ENCODE measurements at regions not wholly inside any gene's neighbourhood (a gene's known extent, or its start where the extent isn't known, plus 50 kb on each side); places are given as distances from the start of the nearest gene placed in this dataset.

GRCh38 chr13:59537500-59537899 is 626.2 kb downstream of the DIAPH3 start:
- DNase-seq (ENCODE audit: low read depth), result no peak

GRCh38 chr13:59538512-59538911 is 625.2 kb downstream of the DIAPH3 start:
- no peak for DNase-seq (ENCODE audit: low read depth)

- no peak for DNase-seq (ENCODE audit: low read depth)
These were observed 621.4 kb downstream of the DIAPH3 start for GRCh38 chr13:59542303-59542702.

- DNase-seq (ENCODE audit: low read depth), result no peak
These were observed 620.3 kb downstream of the DIAPH3 start for GRCh38 chr13:59543418-59543817.

DNA sequence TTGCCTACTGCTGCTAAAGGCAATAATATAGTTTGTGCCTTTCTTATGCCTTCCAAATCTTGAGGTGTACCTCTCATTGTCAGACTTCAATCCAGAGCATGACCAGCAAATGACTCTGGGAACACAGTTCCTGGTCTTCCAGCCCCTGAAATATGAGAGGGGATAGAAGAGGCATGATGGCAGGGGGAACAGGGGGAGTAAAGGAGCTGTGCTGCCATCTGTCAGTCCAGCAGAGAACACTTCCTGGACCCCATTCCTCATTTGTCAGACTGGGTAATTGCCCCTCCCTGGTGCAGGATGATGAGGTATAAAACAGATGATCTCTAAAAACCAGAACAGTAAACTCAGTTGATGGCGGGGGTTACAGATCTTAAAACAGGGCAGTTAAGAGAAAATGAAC is 618.7 kb downstream of the DIAPH3 start:
- DNase-seq (ENCODE audit: low read depth), result no peak

- no peak for DNase-seq (ENCODE audit: low read depth)
These were observed 617.5 kb downstream of the DIAPH3 start for GRCh38 chr13:59546178-59546577.

- DNase-seq (ENCODE audit: low read depth), result no peak
These were observed 615.8 kb downstream of the DIAPH3 start for GRCh38 chr13:59547950-59548349.

DNA sequence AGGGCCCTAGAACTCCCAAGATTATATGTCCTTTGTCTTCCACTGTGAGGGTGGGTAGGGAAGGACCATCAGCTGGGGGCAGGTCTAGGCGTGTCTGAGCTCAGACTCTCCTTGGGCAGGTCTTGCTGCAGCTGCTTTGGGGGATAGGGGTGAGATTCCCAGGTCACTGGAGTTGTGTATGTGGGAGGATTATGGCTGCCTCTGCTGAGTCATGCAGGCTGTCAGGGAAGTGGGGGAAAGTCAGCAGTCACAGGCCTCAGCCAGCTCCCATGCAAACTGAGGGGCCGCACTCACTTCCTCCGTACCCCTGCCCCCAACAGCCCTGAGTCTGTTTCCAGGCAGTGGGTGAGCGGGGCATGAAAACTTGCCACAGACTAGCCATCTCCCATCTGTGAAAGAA is 600.8 kb downstream of the DIAPH3 start:
- no peak for DNase-seq (ENCODE audit: low read depth)

DNA sequence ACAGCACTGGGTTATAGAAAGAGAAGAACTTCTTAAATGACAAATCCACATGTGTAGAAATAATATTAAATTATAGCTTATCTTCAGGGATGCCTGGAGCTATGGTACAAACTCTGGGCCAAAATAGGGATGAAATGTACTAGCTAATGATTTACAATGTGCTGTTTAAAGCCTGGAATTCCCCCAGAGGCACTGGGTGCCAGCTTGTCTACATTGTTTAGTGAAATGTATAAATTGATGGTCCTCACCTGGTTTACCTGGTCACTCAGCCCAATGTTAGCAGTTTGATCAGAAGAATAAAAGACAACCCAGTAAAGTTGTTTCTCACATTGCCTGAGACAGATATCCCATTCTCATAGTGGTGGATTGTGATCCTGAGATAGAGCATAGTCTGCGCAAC is 597.2 kb downstream of the DIAPH3 start:
- no peak for DNase-seq (ENCODE audit: low read depth)

- DNase-seq (ENCODE audit: low read depth), result no peak
These were observed 595.4 kb downstream of the DIAPH3 start for GRCh38 chr13:59568306-59568705.

DNA sequence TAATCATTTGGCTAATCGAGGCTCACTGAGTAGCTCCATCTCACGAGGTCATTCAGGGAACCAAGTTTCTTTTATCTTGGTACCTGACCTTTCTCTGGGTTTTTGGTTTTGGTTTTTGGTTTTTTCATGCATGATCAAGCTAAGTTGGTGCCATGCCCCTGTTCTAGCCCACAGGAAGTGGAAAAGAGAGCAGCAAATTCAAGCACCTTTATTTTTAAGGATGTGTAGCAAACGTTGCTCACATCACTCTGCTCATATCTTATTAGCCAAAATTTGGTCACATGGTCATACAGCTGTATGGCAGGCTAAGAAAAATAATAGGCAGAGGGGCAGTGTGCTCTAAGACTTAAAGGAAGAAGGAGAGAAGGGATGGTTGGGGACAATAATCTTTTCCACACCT is 593.5 kb downstream of the DIAPH3 start:
- DNase-seq (ENCODE audit: low read depth), result no peak

GRCh38 chr13:59584101-59584500 is 579.6 kb downstream of the DIAPH3 start:
- no peak for DNase-seq (ENCODE audit: low read depth)

- DNase-seq (ENCODE audit: low read depth), result no peak
These were observed 578.7 kb downstream of the DIAPH3 start for GRCh38 chr13:59584761-59585670.

GRCh38 chr13:59587030-59587429 is 576.7 kb downstream of the DIAPH3 start:
- DNase-seq (ENCODE audit: low read depth), result no peak

DNA sequence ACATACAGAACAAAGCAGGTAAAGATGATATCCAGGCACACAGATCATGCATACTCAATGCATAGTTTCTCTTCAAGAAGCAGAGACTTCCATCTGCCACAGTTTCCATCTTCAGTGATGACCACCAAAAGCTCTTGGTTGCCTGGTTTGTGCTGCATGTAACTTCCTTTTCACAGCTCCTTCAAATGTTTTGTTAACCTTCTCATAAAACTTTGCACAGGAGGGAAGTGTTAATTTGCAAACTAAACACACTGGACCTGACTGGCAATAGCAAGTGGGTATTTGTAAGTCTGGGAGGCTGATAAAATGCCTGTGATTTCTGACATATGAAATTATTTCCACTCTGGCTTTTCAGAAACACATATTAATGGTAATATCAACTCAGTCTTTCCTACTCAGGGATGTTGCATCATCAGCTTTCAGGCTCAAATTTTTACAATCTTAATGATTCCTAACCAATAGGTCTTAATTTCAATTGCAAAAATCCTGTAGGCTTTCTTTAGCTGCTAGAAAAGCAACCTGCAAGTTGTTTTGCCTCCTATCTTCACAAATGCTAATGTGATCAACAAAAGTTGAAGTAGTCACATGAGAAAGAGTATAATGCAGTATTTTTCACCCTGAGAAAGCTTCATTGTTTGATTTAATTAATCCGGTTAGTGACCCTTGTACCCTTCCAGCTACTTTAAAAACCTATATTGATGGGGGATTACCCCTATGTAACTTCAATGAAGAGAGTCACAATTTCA is 575.6 kb downstream of the DIAPH3 start:
- DNase-seq (ENCODE audit: low read depth), result no peak

- no peak for DNase-seq (ENCODE audit: low read depth)
These were observed 575.0 kb downstream of the DIAPH3 start for GRCh38 chr13:59588717-59589067.

- DNase-seq (ENCODE audit: low read depth), result no peak
These were observed 561.7 kb downstream of the DIAPH3 start for GRCh38 chr13:59601993-59602392.

DNA sequence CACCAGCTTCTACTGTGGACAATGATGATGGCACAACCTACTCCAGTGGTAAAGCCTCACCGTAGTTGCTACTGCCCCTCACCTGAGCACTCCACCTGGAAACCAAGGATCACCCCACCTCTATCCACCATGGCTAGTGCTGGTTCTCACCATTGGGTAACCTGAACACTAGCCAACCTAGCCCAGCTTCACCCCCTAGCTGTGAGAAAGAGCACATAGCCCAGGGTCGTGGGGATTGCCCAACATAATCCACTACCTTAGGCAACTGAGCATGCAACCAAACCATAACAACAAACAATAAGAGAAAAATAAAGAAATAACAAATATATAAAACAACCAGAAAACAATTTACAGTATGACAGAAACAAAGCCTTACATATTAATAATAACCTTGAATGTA is 560.1 kb downstream of the DIAPH3 start:
- DNase-seq (ENCODE audit: low read depth), result no peak

DNA sequence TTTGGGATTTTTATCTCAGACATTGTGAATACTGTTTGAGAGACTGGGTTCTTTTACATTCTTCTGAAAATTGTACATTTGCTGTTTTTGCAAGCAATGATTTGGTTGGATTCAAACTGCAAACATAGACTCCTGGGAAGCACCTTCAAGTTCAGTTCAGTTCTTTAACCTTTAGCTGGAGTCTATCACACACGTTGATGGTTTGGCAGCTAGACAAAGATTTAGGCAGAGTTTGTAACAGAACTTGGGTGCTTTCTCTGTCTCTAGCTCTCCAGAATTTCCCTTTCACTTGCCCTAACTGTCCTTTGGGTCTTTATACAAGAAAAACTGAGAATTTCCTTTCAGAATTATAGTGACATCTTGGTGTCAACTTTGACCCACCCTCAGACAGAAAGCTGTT is 556.6 kb downstream of the DIAPH3 start:
- no peak for DNase-seq (ENCODE audit: low read depth)

GRCh38 chr13:59607780-59608233 is 555.9 kb downstream of the DIAPH3 start:
- DNase-seq (ENCODE audit: low read depth), result no peak

- no peak for DNase-seq (ENCODE audit: low read depth)
These were observed 554.3 kb downstream of the DIAPH3 start for GRCh38 chr13:59609421-59609820.
